ENCODE measurements at regions not wholly inside any gene's neighbourhood (a gene's known extent, or its start where the extent isn't known, plus 50 kb on each side); places are given as distances from the start of the nearest gene placed in this dataset.

DNA sequence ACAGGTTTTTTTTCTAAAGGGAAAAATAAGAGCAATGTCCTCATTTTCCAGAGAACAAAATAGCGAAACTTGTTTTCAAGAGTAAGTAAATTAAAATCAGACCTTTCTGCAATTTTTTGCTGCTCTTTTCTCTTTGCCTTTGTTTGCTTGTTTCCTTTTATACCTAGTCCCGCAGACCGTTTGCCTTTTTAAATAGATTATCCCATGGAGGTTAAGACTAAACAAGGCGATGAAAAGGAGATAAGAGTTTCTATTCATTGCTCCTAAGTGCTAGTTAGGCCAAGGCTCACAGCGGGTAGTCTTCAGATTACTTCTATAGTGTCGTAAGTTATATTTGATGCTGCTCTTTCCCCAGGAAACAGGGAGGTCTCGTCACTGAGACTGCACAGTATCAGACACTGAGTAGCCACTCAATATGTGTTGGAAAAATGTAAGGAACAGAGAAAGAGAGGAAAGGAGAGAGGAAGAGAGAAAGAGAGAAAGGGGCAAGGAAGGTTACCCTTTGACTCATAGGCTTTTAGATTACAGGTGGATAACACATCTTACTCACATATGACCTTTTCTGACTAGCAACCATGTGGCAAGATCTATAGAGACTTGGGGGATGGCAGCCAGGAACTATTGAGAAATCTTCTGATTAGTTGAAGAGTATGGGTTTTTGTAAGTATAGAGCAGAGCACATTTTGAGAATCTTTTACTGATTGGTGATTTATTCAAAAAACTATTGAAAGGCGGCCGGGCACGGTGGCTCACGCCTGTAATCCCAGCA is 107.5 kb upstream of the PARP11 start:
- H3K9me3 ChIP-seq (ENCODE audit: control insufficient read depth in 1 of 2, insufficient read depth in 1 of 2, low read depth in 1 of 2, low read length in 2 of 2): no peaks in the 10 kb centered on the region
- no peak overlapping the region for H2AFZ ChIP-seq (ENCODE audit: low read depth, low read length, poor library complexity, severe bottlenecking)
- CTCF ChIA-PET: no interaction called here
- H3K4me1 ChIP-seq (ENCODE audit: control insufficient read depth in 1 of 2, insufficient read depth in 2 of 2, low read length in 2 of 2): no peaks in the 10 kb centered on the region
- ATAC-seq: no peak
- H3K9me2 ChIP-seq (ENCODE audit: insufficient read depth): no peaks in the 10 kb centered on the region
- no peak overlapping the region for H3K27ac ChIP-seq (ENCODE audit: low read depth, low read length)
- H4K20me1 ChIP-seq (ENCODE audit: insufficient read depth): no peaks in the 10 kb centered on the region
- H3K36me3 ChIP-seq (ENCODE audit: control insufficient read depth in 1 of 2, insufficient read depth in 2 of 2, low read length in 2 of 2): no peaks in the 10 kb centered on the region
- POLR2A ChIA-PET: no interaction called here
- no peaks in the 10 kb centered on the region for H3K79me2 ChIP-seq (ENCODE audit: insufficient read depth, low read length)
- TF ChIP-seq ZNF274 (IDR thresholded peaks at IDR 0.05; ENCODE audit: low read depth, low read length) (no peak), CBX3 (IDR thresholded peaks at IDR 0.05; ENCODE audit: low read depth) (no peak), SIN3A (IDR thresholded peaks at IDR 0.05; ENCODE audit: low read depth) (no peak), CEBPB (IDR thresholded peaks at IDR 0.05; ENCODE audit: low read depth) (no peak), SRF (IDR thresholded peaks at IDR 0.05; ENCODE audit: low read depth) (no peak), EZH2phosphoT487 (IDR thresholded peaks at IDR 0.05; ENCODE audit: borderline replicate concordance) (no peak), ZFX (IDR thresholded peaks at IDR 0.05) (no peak), RAD21 (IDR thresholded peaks at IDR 0.05; ENCODE audit: low read depth) (no peak), EZH2 (IDR thresholded peaks at IDR 0.05) (no peak), ELF1 (IDR thresholded peaks at IDR 0.05; ENCODE audit: borderline replicate concordance, low read depth) (no peak), EGR1 (IDR thresholded peaks at IDR 0.05; ENCODE audit: low read depth) (no peak)
- TF ChIP-seq, protein P1, sequence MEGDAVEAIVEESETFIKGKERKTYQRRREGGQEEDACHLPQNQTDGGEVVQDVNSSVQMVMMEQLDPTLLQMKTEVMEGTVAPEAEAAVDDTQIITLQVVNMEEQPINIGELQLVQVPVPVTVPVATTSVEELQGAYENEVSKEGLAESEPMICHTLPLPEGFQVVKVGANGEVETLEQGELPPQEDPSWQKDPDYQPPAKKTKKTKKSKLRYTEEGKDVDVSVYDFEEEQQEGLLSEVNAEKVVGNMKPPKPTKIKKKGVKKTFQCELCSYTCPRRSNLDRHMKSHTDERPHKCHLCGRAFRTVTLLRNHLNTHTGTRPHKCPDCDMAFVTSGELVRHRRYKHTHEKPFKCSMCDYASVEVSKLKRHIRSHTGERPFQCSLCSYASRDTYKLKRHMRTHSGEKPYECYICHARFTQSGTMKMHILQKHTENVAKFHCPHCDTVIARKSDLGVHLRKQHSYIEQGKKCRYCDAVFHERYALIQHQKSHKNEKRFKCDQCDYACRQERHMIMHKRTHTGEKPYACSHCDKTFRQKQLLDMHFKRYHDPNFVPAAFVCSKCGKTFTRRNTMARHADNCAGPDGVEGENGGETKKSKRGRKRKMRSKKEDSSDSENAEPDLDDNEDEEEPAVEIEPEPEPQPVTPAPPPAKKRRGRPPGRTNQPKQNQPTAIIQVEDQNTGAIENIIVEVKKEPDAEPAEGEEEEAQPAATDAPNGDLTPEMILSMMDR (IDR thresholded peaks at IDR 0.05 in 2 of 3, conservative IDR thresholded peaks at IDR 0.05 in 1 of 3; ENCODE audit: borderline replicate concordance in 1 of 3, insufficient read depth in 1 of 3, low read depth in 2 of 3, low read length in 2 of 3): no peak
- TF ChIP-seq, protein P2, sequence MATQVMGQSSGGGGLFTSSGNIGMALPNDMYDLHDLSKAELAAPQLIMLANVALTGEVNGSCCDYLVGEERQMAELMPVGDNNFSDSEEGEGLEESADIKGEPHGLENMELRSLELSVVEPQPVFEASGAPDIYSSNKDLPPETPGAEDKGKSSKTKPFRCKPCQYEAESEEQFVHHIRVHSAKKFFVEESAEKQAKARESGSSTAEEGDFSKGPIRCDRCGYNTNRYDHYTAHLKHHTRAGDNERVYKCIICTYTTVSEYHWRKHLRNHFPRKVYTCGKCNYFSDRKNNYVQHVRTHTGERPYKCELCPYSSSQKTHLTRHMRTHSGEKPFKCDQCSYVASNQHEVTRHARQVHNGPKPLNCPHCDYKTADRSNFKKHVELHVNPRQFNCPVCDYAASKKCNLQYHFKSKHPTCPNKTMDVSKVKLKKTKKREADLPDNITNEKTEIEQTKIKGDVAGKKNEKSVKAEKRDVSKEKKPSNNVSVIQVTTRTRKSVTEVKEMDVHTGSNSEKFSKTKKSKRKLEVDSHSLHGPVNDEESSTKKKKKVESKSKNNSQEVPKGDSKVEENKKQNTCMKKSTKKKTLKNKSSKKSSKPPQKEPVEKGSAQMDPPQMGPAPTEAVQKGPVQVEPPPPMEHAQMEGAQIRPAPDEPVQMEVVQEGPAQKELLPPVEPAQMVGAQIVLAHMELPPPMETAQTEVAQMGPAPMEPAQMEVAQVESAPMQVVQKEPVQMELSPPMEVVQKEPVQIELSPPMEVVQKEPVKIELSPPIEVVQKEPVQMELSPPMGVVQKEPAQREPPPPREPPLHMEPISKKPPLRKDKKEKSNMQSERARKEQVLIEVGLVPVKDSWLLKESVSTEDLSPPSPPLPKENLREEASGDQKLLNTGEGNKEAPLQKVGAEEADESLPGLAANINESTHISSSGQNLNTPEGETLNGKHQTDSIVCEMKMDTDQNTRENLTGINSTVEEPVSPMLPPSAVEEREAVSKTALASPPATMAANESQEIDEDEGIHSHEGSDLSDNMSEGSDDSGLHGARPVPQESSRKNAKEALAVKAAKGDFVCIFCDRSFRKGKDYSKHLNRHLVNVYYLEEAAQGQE (IDR thresholded peaks at IDR 0.05; ENCODE audit: low read depth): no peak
- TF ChIP-seq, protein P3, sequence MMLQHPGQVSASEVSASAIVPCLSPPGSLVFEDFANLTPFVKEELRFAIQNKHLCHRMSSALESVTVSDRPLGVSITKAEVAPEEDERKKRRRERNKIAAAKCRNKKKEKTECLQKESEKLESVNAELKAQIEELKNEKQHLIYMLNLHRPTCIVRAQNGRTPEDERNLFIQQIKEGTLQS (IDR thresholded peaks at IDR 0.05): no peak
- TF ChIP-seq, protein P4, sequence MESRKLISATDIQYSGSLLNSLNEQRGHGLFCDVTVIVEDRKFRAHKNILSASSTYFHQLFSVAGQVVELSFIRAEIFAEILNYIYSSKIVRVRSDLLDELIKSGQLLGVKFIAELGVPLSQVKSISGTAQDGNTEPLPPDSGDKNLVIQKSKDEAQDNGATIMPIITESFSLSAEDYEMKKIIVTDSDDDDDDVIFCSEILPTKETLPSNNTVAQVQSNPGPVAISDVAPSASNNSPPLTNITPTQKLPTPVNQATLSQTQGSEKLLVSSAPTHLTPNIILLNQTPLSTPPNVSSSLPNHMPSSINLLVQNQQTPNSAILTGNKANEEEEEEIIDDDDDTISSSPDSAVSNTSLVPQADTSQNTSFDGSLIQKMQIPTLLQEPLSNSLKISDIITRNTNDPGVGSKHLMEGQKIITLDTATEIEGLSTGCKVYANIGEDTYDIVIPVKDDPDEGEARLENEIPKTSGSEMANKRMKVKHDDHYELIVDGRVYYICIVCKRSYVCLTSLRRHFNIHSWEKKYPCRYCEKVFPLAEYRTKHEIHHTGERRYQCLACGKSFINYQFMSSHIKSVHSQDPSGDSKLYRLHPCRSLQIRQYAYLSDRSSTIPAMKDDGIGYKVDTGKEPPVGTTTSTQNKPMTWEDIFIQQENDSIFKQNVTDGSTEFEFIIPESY (IDR thresholded peaks at IDR 0.05; ENCODE audit: extremely low read depth, insufficient replicate concordance, low read length): no peak
- H3K4me3 ChIP-seq (replicated peaks in 1 of 2; ENCODE audit: low read depth in 1 of 2, low read length in 2 of 2): no peak overlapping the region
- DNase-seq (ENCODE audit: low read depth, low spot score): no peak
- RAD21 ChIA-PET (ENCODE audit: low non-redundant PET in 1 of 2, low total read pairs in 2 of 2, uncharacterized antibody in 2 of 2, unreplicated experiment in 2 of 2): no interaction called here
- BruUV-seq (replicated peaks): no TSS peak
- no peak overlapping the region for H3K4me2 ChIP-seq (ENCODE audit: low read length)
- intact Hi-C loops (cut with micrococcal nuclease): no loop called here
- no peak overlapping the region for H3K9ac ChIP-seq (ENCODE audit: low read length)
- peaks cover 19% of the 10 kb centered on the region for H3K27me3 ChIP-seq (ENCODE audit: insufficient read depth, low read length)

Measured in HCT116 (cell line).